SU-DHL-6 (cell line): ENCODE measurements at regions not wholly inside any gene's neighbourhood (a gene's known extent, or its start where the extent isn't known, plus 50 kb on each side); places are given as distances from the start of the nearest gene placed in this dataset.

Experiments used
- H2AFZ ChIP-seq: fragments of 200-600 bp; sonication (generic); 2 replicates; pipeline ENCODE4 v1.6.1; 2014; ENCODE audit warnings: low read depth, mild to moderate bottlenecking, moderate library complexity, mixed read lengths, antibody characterized with exemption, low read length; ENCODE audit not compliant: severe bottlenecking
- H3F3A ChIP-seq: fragments of 200-600 bp; shearing (Covaris generic); 2 replicates; pipeline ENCODE4 v1.6.0; 2016; ENCODE audit warnings: antibody characterized with exemption, mild to moderate bottlenecking; ENCODE audit not compliant: insufficient read depth
- H3K27ac ChIP-seq: fragments of 200-600 bp; sonication (generic); 2 replicates; pipeline ENCODE4 v1.5.1; 2016; ENCODE audit warnings: low read depth, mild to moderate bottlenecking, low read length, moderate library complexity, mixed read lengths
- H3K27me3 ChIP-seq: fragments of 200-600 bp; sonication (generic), shearing (Covaris generic); 2 replicates; pipeline ENCODE4 v1.6.0; 2014; ENCODE audit warnings: mild to moderate bottlenecking, low read length
- H3K36me3 ChIP-seq: fragments of 200-600 bp; sonication (generic); 2 replicates; pipeline ENCODE4 v1.6.1; 2014; ENCODE audit warnings: mild to moderate bottlenecking, low read length, mixed read lengths
- H3K4me2 ChIP-seq: fragments of 300-600, 200-600 bp; shearing (Covaris generic), sonication (generic); 2 replicates; pipeline ENCODE4 v1.6.0; 2014; ENCODE audit warnings: low read length, low read depth, mild to moderate bottlenecking; ENCODE audit not compliant: poor library complexity, severe bottlenecking
- H3K4me3 ChIP-seq: fragments of 200-600 bp; sonication (generic); 2 replicates; pipeline ENCODE4 v1.5.1; 2014; ENCODE audit warnings: antibody characterized with exemption, low read length, mild to moderate bottlenecking, mixed read lengths; ENCODE audit not compliant: insufficient read depth, poor library complexity, severe bottlenecking
- H3K79me2 ChIP-seq: fragments of 200-600 bp; sonication (generic); 2 replicates; pipeline ENCODE4 v1.6.1; 2014; ENCODE audit warnings: mild to moderate bottlenecking, low read length, moderate library complexity; ENCODE audit not compliant: insufficient read depth
- H3K9ac ChIP-seq: fragments of 200-600 bp; sonication (generic); 2 replicates; pipeline ENCODE4 v1.7.0; 2014; ENCODE audit warnings: mild to moderate bottlenecking, low read length
- H3K9me2 ChIP-seq: fragments of 200-600 bp; sonication (generic); replicated peaks from 2 replicates; pipeline ENCODE4 v1.6.1; 2014; ENCODE audit warnings: low read length; ENCODE audit not compliant: insufficient read depth
- H3K9me3 ChIP-seq: fragments of 200-600 bp; sonication (generic); 2 replicates; pipeline ENCODE4 v1.6.1; 2014; ENCODE audit warnings: low read length, mixed read lengths; ENCODE audit not compliant: insufficient read depth
- H4K20me1 ChIP-seq: fragments of 200-600 bp; sonication (generic); 2 replicates; pipeline ENCODE4 v1.6.1; 2014; ENCODE audit warnings: low read depth, mild to moderate bottlenecking, antibody characterized with exemption, low read length, moderate library complexity, mixed read lengths
- CTCF ChIP-seq: fragments of 200-600 bp; sonication (generic); IDR thresholded peaks from one replicate; pipeline ENCODE4 v1.5.1; 2017; ENCODE audit warnings: antibody characterized with exemption, mild to moderate bottlenecking, low read length, moderate library complexity; ENCODE audit not compliant: insufficient read depth, poor library complexity, severe bottlenecking
- EZH2phosphoT487 ChIP-seq: fragments of 200-600 bp; sonication (generic), shearing (Covaris generic); conservative IDR thresholded peaks from 2 replicates; pipeline ENCODE4 v1.6.1; 2018; ENCODE audit warnings: mild to moderate bottlenecking, antibody characterized with exemption, low read length, moderate library complexity, mixed read lengths

- no peaks in the 10 kb centered on the region for H3K36me3 ChIP-seq
Measured at GRCh38 chr12:115160271-115161128, 476.5 kb upstream of the TBX3 start.

GRCh38 chr12:115158816-115159215 is 474.8 kb upstream of the TBX3 start:
- Histone ChIP-seq H4K20me1 (no peaks in the 10 kb centered on the region), H3K9me2 (no peaks in the 10 kb centered on the region), H2AFZ (no peak overlapping the region), H3K9ac (no peak overlapping the region), H3K79me2 (no peaks in the 10 kb centered on the region), H3K27ac (no peak overlapping the region), H3K4me2 (no peak overlapping the region), H3K4me3 (no peak overlapping the region), H3K27me3 (no peaks in the 10 kb centered on the region), H3K36me3 (no peaks in the 10 kb centered on the region), H3F3A (no peaks in the 10 kb centered on the region), H3K9me3 (no peaks in the 10 kb centered on the region)
- TF ChIP-seq CTCF = no peak
- TF ChIP-seq EZH2phosphoT487 = no peak

More at GRCh38 chr12:115160271-115161128, 476.5 kb upstream of the TBX3 start:
- H3K27me3 ChIP-seq = no peaks in the 10 kb centered on the region
- H3K4me3 ChIP-seq = no peak overlapping the region
- no peaks in the 10 kb centered on the region for H3K79me2 ChIP-seq
- no peaks in the 10 kb centered on the region for H4K20me1 ChIP-seq
- H3F3A ChIP-seq = no peaks in the 10 kb centered on the region
- H3K9ac ChIP-seq = no peak overlapping the region
- no peaks in the 10 kb centered on the region for H3K9me3 ChIP-seq
- H2AFZ ChIP-seq = no peak overlapping the region
- H3K27ac ChIP-seq = no peak overlapping the region
- no peaks in the 10 kb centered on the region for H3K9me2 ChIP-seq
- H3K4me2 ChIP-seq = no peak overlapping the region
- TF ChIP-seq CTCF (no peak), EZH2phosphoT487 (no peak)

GRCh38 chr12:115155665-115156645 is 472.0 kb upstream of the TBX3 start:
- H3K9me2 ChIP-seq = no peaks in the 10 kb centered on the region; the same call in 1 of the 2 replicates
- H3K4me3 ChIP-seq = no peak overlapping the region
- TF ChIP-seq CTCF (no peak), EZH2phosphoT487 (no peak)
- no peak overlapping the region for H3K9ac ChIP-seq
- H3K27me3 ChIP-seq = no peaks in the 10 kb centered on the region
- no peaks in the 10 kb centered on the region for H3K9me3 ChIP-seq
- H2AFZ ChIP-seq = no peak overlapping the region
- H4K20me1 ChIP-seq = no peaks in the 10 kb centered on the region
- H3K36me3 ChIP-seq = no peaks in the 10 kb centered on the region
- no peak overlapping the region for H3K4me2 ChIP-seq
- H3K79me2 ChIP-seq = no peaks in the 10 kb centered on the region
- no peaks in the 10 kb centered on the region for H3F3A ChIP-seq
- no peak overlapping the region for H3K27ac ChIP-seq
